WERI-Rb-1 (cell line): ENCODE measurements at regions not wholly inside any gene's neighbourhood (a gene's known extent, or its start where the extent isn't known, plus 50 kb on each side); places are given as distances from the start of the nearest gene placed in this dataset.

Source experiments
- DNase-seq: peaks from one replicate; pipeline ENCODE4 v3.0.0-alpha.2; 2020
- H3K27ac ChIP-seq: fragments of 250-450 bp; sonication (Bioruptor Pico); 2 replicates; pipeline ENCODE4 v1.5.1; 2020; ENCODE audit warnings: mild to moderate bottlenecking, moderate library complexity
- H3K27me3 ChIP-seq: fragments of 250-450 bp; sonication (Bioruptor Pico); 2 replicates; pipeline ENCODE4 v1.5.1; 2021; ENCODE audit warnings: mild to moderate bottlenecking, low read depth, moderate library complexity; ENCODE audit not compliant: insufficient read depth, severe bottlenecking
- H3K36me3 ChIP-seq: fragments of 250-450 bp; sonication (Bioruptor Pico); 2 replicates; pipeline ENCODE4 v1.5.1; 2020; ENCODE audit warnings: mild to moderate bottlenecking, moderate library complexity
- H3K4me3 ChIP-seq: 2 replicates; pipeline ENCODE4 v1.5.1; 2011; ENCODE audit warnings: low read depth, mild to moderate bottlenecking, control low read depth, low read length
- H3K9me3 ChIP-seq: fragments of 250-450 bp; sonication (Bioruptor Pico); 2 replicates; pipeline ENCODE4 v1.5.1; 2021; ENCODE audit warnings: mild to moderate bottlenecking, moderate library complexity; ENCODE audit not compliant: severe bottlenecking
- TF ChIP-seq, protein P1 (sequence below): IDR thresholded peaks from 2 replicates; pipeline ENCODE4 v1.5.1; 2011; ENCODE audit warnings: low read depth, mild to moderate bottlenecking, control low read depth, inconsistent platforms, low read length

DNA sequence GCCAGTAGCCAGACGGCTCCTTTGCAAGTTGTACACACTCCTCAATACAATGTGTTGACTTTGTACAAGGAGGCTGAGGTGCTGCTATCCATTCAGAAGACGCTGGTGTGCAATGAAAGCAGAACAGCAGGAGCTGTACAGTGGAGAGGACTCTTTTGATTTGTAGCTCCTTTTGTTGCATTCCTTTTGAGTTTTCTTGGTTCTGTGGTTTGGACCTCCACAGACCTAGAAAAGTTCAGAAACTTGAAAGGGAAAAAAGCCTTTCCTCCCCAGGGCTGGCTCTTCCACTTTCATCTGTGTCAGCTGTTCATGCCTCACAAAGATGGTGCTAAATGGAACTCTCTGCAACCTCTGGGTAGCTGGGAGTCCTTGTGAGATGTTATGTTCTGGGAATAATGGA is 117.4 kb downstream of the MAT2B start:
- no peak overlapping the region for H3K27ac ChIP-seq
- no peaks in the 10 kb centered on the region for H3K9me3 ChIP-seq
- TF ChIP-seq, protein P1, sequence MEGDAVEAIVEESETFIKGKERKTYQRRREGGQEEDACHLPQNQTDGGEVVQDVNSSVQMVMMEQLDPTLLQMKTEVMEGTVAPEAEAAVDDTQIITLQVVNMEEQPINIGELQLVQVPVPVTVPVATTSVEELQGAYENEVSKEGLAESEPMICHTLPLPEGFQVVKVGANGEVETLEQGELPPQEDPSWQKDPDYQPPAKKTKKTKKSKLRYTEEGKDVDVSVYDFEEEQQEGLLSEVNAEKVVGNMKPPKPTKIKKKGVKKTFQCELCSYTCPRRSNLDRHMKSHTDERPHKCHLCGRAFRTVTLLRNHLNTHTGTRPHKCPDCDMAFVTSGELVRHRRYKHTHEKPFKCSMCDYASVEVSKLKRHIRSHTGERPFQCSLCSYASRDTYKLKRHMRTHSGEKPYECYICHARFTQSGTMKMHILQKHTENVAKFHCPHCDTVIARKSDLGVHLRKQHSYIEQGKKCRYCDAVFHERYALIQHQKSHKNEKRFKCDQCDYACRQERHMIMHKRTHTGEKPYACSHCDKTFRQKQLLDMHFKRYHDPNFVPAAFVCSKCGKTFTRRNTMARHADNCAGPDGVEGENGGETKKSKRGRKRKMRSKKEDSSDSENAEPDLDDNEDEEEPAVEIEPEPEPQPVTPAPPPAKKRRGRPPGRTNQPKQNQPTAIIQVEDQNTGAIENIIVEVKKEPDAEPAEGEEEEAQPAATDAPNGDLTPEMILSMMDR: no peak
- H3K27me3 ChIP-seq: no peaks in the 10 kb centered on the region
- H3K4me3 ChIP-seq: no peak overlapping the region
- no peak for DNase-seq
- H3K36me3 ChIP-seq: no peaks in the 10 kb centered on the region

DNA sequence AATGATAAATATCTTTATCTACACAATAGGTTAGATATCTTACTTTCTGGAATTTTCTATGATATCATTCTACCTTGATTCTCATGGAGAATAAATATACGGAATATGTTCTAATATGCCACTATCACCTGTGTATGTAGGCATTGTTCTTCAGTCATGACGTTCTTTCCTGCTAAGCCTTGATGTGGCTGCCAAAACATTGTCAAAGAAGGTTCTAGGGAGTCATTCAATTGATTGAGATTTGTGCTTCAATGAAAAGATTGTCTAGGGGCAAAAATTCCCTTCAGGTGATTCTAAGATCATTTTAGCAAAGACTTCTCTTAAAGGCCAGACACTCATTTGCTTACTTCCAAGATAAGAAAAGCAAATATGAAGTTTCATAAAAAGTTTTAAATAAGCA is 118.1 kb downstream of the MAT2B start:
- DNase-seq: no peak
- Histone ChIP-seq H3K4me3 (no peak overlapping the region), H3K36me3 (no peaks in the 10 kb centered on the region), H3K9me3 (no peaks in the 10 kb centered on the region), H3K27ac (no peak overlapping the region), H3K27me3 (no peaks in the 10 kb centered on the region)
- TF ChIP-seq, protein P1: no peak

DNA sequence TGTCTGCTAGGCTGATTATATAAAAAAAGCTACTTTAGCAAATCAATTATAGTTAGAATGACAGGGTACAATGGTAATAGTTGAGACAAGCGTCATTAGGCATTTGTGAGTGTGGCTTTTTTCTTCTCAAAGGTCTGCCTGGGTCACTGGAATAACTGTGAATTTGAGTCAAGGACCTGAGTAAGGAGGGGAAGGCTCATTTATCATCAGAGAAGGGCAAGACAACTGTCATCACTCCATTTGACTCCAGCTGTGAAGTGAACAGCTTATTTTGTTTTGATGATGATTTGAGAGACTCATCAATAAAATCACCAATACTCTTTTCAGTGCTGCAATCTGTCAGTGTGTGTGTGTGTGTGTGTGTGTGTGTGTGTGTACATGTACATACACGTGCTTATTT is 118.6 kb downstream of the MAT2B start:
- Histone ChIP-seq H3K27ac (no peak overlapping the region), H3K27me3 (no peaks in the 10 kb centered on the region), H3K9me3 (no peaks in the 10 kb centered on the region), H3K36me3 (no peaks in the 10 kb centered on the region), H3K4me3 (no peak overlapping the region)
- TF ChIP-seq, protein P1: no peak
- no peak for DNase-seq

DNA sequence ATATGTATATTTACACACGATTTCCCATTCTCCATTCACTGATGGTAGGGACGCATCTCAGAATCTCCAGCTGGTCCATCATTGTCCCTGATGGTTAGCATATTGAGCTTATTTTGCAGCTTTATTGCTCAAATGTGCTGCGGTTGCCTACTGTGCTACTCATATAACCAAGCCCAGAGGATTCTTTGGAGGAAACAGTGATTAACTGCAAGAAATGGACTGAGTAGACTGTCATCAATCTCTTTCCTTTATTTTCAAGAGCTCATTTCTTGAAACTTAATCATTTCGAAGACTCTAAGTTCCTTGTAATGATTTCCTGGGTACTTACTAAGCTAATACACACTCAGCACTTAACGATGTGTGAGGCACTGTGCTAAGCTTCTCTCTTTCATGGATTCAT is 119.0 kb downstream of the MAT2B start:
- no peak overlapping the region for H3K27ac ChIP-seq
- H3K9me3 ChIP-seq: no peaks in the 10 kb centered on the region
- no peak for DNase-seq
- TF ChIP-seq, protein P1: no peak
- no peak overlapping the region for H3K4me3 ChIP-seq
- H3K36me3 ChIP-seq: no peaks in the 10 kb centered on the region
- H3K27me3 ChIP-seq: no peaks in the 10 kb centered on the region

DNA sequence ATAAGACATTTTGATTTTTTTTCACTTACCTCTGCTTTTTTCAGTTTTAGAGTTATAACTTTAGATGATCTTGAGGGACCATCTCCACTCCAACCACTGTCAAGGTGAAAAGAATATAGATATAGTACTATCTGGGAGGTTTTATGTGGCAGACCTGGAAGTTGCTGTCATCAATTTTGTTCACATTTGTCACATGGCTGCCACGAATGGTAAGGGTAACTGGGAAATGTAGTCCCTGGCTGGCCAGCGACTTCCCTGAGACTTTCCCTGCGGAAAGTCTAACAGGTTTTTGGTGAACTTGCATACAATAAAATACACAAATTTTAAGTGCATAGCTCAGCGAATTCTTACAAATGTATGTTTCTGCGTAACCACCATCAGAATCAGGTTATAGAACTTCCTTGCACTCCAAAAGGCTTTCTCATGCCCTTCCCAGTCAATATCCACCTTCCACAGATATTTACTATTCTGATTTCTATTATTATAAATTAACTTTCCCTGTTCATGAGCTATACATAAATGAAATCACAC is 121.5 kb downstream of the MAT2B start:
- Histone ChIP-seq H3K27me3 (no peaks in the 10 kb centered on the region), H3K4me3 (no peak overlapping the region), H3K36me3 (no peaks in the 10 kb centered on the region), H3K9me3 (no peaks in the 10 kb centered on the region), H3K27ac (no peak overlapping the region)
- DNase-seq: no peak
- TF ChIP-seq, protein P1: no peak

DNA sequence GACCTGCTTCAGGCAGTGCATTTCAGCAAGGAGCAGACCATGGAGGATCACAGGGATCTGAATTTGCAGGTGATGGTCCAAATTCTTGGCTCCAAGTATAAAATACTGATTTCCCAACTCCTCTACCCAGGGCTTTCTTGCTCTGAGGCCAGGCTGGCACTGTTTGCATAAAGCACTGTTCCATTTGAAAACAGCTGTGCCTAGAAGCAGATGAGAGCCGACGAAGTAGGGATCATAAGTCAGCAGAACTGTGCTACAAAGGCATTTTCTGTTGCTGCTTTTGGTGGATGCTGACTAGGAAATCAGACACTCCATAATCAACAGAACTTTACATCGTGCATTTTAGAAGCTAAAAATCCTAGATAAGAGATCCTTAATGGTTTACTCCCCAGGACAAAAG is 126.4 kb downstream of the MAT2B start:
- Histone ChIP-seq H3K9me3 (no peaks in the 10 kb centered on the region), H3K27ac (no peak overlapping the region), H3K27me3 (no peaks in the 10 kb centered on the region), H3K4me3 (no peak overlapping the region), H3K36me3 (no peaks in the 10 kb centered on the region)
- TF ChIP-seq, protein P1: no peak
- DNase-seq: no peak
